Type B pancreatic cell (in vitro differentiated cells): ENCODE measurements at regions not wholly inside any gene's neighbourhood (a gene's known extent, or its start where the extent isn't known, plus 50 kb on each side); places are given as distances from the start of the nearest gene placed in this dataset.

Experiments
- DNase-seq: peaks from one replicate; pipeline ENCODE4 v3.0.0; 2021; ENCODE audit warnings: mixed read lengths; ENCODE audit not compliant: unreplicated experiment; ENCODE audit errors: extremely low spot score
- H3K27ac Mint-ChIP-seq: 2 replicates; pipeline ENCODE4 v1.8.0; 2021; ENCODE audit warnings: mild to moderate bottlenecking, mixed read lengths
- H3K27me3 Mint-ChIP-seq: 2 replicates; pipeline ENCODE4 v1.8.0; 2021; ENCODE audit warnings: mixed read lengths
- H3K36me3 Mint-ChIP-seq: 2 replicates; pipeline ENCODE4 v1.8.0; 2021; ENCODE audit warnings: mixed read lengths
- H3K4me1 Mint-ChIP-seq: one replicate; pipeline ENCODE4 v1.8.0; 2021; ENCODE audit warnings: mixed read lengths; ENCODE audit not compliant: unreplicated experiment
- H3K4me3 Mint-ChIP-seq: 2 replicates; pipeline ENCODE4 v1.8.0; 2021; ENCODE audit warnings: mild to moderate bottlenecking, mixed read lengths
- H3K9me3 Mint-ChIP-seq: 2 replicates; pipeline ENCODE4 v1.8.0; 2021; ENCODE audit warnings: mixed read lengths
- TF ChIP-seq, protein P1 (sequence below): fragments of 200-600 bp; sonication (generic); conservative IDR thresholded peaks from 2 replicates; pipeline ENCODE4 v1.5.0; 2021; ENCODE audit warnings: antibody characterized with exemption, mild to moderate bottlenecking

DNA sequence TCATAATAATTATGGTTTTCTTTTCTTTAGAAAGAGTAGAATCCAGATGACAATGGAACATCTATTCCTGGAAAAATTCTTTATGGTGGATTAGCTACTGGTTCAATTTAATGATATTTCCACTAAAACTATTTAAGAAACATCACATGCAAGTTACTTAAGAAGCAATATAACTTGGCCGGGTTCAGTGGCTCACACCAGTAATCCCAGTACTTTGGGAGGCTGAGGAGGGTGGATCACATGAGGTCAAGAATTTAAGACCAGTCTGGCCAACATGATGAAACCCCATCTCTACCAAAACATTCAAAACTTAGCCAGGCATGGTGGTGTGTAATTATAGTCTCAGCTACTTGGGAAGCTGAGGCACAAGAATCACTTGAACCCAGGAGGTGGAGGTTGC lies 65.9 kb upstream of the SMLR1 start:
- TF ChIP-seq, protein P1, sequence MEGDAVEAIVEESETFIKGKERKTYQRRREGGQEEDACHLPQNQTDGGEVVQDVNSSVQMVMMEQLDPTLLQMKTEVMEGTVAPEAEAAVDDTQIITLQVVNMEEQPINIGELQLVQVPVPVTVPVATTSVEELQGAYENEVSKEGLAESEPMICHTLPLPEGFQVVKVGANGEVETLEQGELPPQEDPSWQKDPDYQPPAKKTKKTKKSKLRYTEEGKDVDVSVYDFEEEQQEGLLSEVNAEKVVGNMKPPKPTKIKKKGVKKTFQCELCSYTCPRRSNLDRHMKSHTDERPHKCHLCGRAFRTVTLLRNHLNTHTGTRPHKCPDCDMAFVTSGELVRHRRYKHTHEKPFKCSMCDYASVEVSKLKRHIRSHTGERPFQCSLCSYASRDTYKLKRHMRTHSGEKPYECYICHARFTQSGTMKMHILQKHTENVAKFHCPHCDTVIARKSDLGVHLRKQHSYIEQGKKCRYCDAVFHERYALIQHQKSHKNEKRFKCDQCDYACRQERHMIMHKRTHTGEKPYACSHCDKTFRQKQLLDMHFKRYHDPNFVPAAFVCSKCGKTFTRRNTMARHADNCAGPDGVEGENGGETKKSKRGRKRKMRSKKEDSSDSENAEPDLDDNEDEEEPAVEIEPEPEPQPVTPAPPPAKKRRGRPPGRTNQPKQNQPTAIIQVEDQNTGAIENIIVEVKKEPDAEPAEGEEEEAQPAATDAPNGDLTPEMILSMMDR, result no peak
- H3K4me3 Mint-ChIP-seq, result no peak overlapping the region
- peaks cover under 1% of the 10 kb centered on the region for H3K4me1 Mint-ChIP-seq
- no peak overlapping the region for H3K27ac Mint-ChIP-seq
- no peak for DNase-seq
- H3K27me3 Mint-ChIP-seq, result no peaks in the 10 kb centered on the region
- H3K9me3 Mint-ChIP-seq, result no peaks in the 10 kb centered on the region
- no peaks in the 10 kb centered on the region for H3K36me3 Mint-ChIP-seq

DNA sequence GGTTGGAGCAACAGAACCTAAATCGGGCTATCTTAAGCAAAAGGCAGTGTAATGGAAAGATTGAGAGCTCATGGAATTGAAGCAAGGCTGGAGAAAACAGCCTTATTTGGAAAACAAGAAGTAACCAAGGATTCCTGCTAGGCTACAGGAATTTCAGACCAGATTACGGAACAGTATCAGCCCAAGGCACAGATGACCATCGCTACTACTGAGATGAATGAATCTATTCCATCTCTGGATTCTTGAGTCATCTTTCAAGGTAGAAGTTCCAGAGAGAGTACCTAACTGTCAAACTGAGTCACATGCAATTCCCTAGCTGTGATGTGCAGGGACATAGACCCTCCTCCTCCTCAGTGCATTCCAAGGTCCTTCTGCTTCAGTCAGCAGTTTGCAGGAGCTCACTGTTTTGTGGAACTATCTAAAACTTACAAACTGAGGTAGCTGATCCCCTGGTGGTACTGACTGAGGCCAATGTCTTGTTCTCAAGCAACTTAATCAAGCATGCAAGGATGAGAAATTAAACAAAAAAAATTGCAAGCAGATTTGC lies 62.0 kb upstream of the SMLR1 start:
- H3K27ac Mint-ChIP-seq, result no peak overlapping the region
- no peaks in the 10 kb centered on the region for H3K9me3 Mint-ChIP-seq
- no peaks in the 10 kb centered on the region for H3K36me3 Mint-ChIP-seq
- no peak overlapping the region for H3K4me3 Mint-ChIP-seq
- TF ChIP-seq, protein P1, result no peak
- DNase-seq, result no peak
- no peaks in the 10 kb centered on the region for H3K27me3 Mint-ChIP-seq
- no peaks in the 10 kb centered on the region for H3K4me1 Mint-ChIP-seq

DNA sequence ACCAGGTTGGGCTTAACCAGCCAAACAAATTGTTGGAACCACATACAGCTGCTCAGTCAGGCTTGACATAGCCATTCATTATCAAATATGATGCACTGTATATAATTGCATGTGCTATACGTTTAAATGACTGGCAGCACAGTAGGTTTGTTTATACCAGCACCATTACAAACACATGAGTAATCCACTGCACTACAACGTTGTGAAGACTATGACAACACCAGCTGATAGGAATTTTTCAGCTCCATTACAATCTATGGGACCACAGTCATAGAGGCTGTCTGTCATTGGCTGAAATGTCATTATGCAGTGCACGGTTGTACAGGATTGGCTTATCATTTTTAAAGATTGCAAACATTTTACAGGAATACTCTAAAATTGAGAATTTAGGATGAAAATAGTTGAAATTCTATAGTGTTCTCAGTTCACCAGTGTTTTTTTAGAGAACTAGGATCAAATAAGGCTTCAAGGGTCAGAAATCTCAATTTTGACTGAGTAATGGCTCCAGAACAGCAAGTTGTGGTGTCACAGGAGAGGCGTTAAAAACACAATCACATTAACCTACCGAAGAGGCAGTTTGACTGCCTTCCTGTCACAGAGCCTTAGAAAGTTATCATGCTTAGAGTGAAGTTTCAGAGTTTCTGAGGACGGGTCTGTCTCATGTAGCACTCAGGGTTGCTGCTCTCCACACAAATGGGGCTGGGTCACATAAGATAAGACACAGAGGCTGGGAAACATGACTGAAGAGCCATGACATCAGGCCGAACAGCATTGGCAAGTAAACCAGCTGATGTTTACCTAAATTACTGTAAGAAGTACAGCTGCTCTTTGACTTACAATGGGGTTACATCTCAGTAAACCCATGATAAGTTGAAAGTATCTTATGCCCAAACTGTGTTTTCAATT lies 60.7 kb upstream of the SMLR1 start:
- no peak for DNase-seq
- TF ChIP-seq, protein P1, result no peak
- H3K9me3 Mint-ChIP-seq, result no peaks in the 10 kb centered on the region
- H3K4me1 Mint-ChIP-seq, result no peaks in the 10 kb centered on the region
- no peak overlapping the region for H3K4me3 Mint-ChIP-seq
- H3K27me3 Mint-ChIP-seq, result no peaks in the 10 kb centered on the region
- no peaks in the 10 kb centered on the region for H3K36me3 Mint-ChIP-seq
- H3K27ac Mint-ChIP-seq, result no peak overlapping the region

DNA sequence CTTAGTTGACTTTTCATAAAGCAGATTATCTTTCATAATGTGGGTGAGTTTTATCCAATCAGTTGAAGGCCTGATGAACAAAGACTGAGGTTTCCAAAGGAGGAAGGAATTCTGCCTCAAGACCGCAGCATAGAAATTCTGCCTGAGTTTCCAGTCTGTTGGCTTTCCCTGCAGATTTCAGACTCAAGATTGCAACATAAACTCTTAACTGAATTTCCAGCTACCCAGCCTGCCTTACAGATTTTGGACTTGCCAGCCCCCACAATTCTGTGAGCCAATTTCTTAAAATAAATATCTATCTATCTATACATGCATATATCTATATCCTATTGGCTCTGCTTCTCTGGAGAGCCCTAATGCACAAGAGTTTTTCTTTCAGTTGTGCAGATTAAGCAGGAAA lies 57.3 kb upstream of the SMLR1 start:
- DNase-seq, result no peak
- Mint-ChIP-seq H3K27me3 (no peaks in the 10 kb centered on the region), H3K27ac (no peak overlapping the region), H3K4me1 (no peaks in the 10 kb centered on the region), H3K9me3 (no peaks in the 10 kb centered on the region), H3K36me3 (no peaks in the 10 kb centered on the region), H3K4me3 (no peak overlapping the region)
- TF ChIP-seq, protein P1, result no peak

DNA sequence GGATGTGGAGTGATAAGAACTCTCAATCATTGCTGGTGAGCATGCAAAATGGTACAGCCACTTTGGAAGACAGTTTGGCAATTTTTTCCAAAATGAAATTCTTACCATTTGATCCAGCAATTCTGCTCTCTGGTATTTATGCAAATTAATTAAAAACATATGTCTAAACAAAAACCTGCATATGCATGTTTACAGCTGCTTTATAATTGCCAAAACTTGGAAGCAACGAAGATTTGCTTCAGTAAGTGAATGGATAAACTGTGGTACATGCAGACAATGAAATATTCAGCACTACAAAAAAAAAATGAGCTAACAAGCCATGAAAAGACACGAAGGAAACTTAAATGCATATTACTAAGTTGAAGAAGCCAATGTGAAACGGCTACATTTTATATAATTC lies 55.5 kb upstream of the SMLR1 start:
- DNase-seq, result no peak
- Mint-ChIP-seq H3K36me3 (no peaks in the 10 kb centered on the region), H3K9me3 (no peaks in the 10 kb centered on the region), H3K27ac (no peak overlapping the region), H3K4me1 (no peaks in the 10 kb centered on the region), H3K27me3 (no peaks in the 10 kb centered on the region), H3K4me3 (no peak overlapping the region)
- TF ChIP-seq, protein P1, result no peak
